ENCODE measurements at regions not wholly inside any gene's neighbourhood (a gene's known extent, or its start where the extent isn't known, plus 50 kb on each side); places are given as distances from the start of the nearest gene placed in this dataset.

DNA sequence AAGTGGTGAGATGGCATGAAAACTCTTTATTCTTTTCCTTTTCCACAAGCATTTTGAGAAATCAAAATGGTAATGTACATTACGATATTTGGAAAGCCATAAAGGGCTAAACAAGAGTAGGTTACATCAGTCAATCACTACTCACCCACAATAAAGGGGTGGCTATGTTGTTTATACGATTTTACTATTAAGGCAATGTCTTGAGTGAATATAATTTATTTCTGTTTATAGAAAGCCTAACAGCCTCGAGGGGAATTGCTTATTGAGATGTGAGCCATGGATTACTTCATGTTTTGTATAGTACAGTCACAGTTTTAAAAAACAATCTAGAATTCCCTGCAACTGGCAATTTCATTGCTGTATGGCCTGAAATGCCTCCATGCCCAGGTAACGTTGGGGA lies 237.5 kb upstream of the RBBP8 start:
- TF ChIP-seq POLR2AphosphoS5 (IDR thresholded peaks at IDR 0.05; ENCODE audit: low read depth, low read length): no peak
- TF ChIP-seq POU2F2 (IDR thresholded peaks at IDR 0.05; ENCODE audit: low read depth, low read length): no peak
